HEK293 (cell line): ENCODE measurements at regions not wholly inside any gene's neighbourhood (a gene's known extent, or its start where the extent isn't known, plus 50 kb on each side); places are given as distances from the start of the nearest gene placed in this dataset.
A peak's percentile ranks its signal among the peaks of the same experiment; 100 is the strongest.

Experiments used
- CTCF ChIA-PET: fragments of 350-600 bp; formaldehyde crosslinking; extraction: SDS; loops from one replicate; lab custom pipeline; 2021; ENCODE audit warnings: antibody characterized with exemption; lab: Yijun Ruan, JAX
- POLR2A ChIA-PET: fragments of 300-600 bp; formaldehyde crosslinking; extraction: SDS; loops from one replicate; lab custom pipeline; 2020; ENCODE audit warnings: antibody characterized with exemption, inconsistent platforms; lab: Yijun Ruan, JAX
- H3K27ac ChIP-seq: fragments of 200-500 bp; sonication (Bioruptor generic); 2 replicates; pipeline ENCODE4 v1.5.1; 2014; ENCODE audit warnings: low read depth, low read length, control low read depth, inconsistent platforms; ENCODE audit errors: extremely low read depth
- H3K36me3 ChIP-seq, 2 experiments: fragments of 200-500 bp in 1 of 2; sonication (Bioruptor generic) in 1 of 2; 1 replicate in 1 of 2; 2 replicates in 1 of 2; pipeline ENCODE4 v1.5.1; 2014 to 2017; ENCODE audit warnings: inconsistent platforms in 2 of 2, low read length in 2 of 2; ENCODE audit not compliant: control insufficient read depth in 2 of 2, insufficient read depth in 1 of 2
- H3K4me1 ChIP-seq: fragments of 200-500 bp; sonication (Bioruptor generic); 2 replicates; pipeline ENCODE4 v1.5.1; 2014; ENCODE audit warnings: mild to moderate bottlenecking, low read length, inconsistent platforms; ENCODE audit not compliant: control insufficient read depth, insufficient read depth
- H3K4me3 ChIP-seq: 2 replicates; pipeline ENCODE4 v1.5.1; 2011; ENCODE audit warnings: low read depth, mild to moderate bottlenecking, control low read depth, low read length, moderate library complexity
- H3K9me3 ChIP-seq: fragments of 200-500 bp; sonication (Bioruptor generic); 2 replicates; pipeline ENCODE4 v1.5.1; 2014; ENCODE audit warnings: low read depth, low read length, inconsistent platforms; ENCODE audit not compliant: control insufficient read depth, insufficient read depth
- BCL11A ChIP-seq: fragments of 450-650 bp; formaldehyde crosslinking; IDR thresholded peaks from 2 replicates; pipeline ENCODE4 v1.5.1; 2016; ENCODE audit warnings: low read depth, missing biosample characterization, missing genetic modification characterization
- GLI2 ChIP-seq: fragments of 450-650 bp; formaldehyde crosslinking; IDR thresholded peaks from 2 replicates; pipeline ENCODE4; 2017; ENCODE audit warnings: missing biosample characterization, missing genetic modification characterization, low read depth, borderline replicate concordance
- IKZF3 ChIP-seq: fragments of 450-650 bp; IDR thresholded peaks from 2 replicates; pipeline ENCODE4 v1.5.0; 2018; ENCODE audit warnings: missing biosample characterization, mild to moderate bottlenecking, missing genetic modification characterization, moderate library complexity
- KLF1 ChIP-seq: fragments of 450-650 bp; formaldehyde crosslinking; IDR thresholded peaks from 2 replicates; pipeline ENCODE4 v1.5.1; 2016; ENCODE audit warnings: missing biosample characterization, missing genetic modification characterization
- OSR2 ChIP-seq: fragments of 450-650 bp; formaldehyde crosslinking; IDR thresholded peaks from 2 replicates; pipeline ENCODE4 v1.5.1; 2016; ENCODE audit warnings: missing biosample characterization, missing genetic modification characterization
- SETDB1 ChIP-seq: IDR thresholded peaks from one replicate; pipeline ENCODE4 v1.6.1; 2017; ENCODE audit warnings: mild to moderate bottlenecking, low read length, moderate library complexity, mixed read lengths; ENCODE audit not compliant: insufficient read length
- ZFP37 ChIP-seq: fragments of 450-650 bp; formaldehyde crosslinking; IDR thresholded peaks from 2 replicates; pipeline ENCODE4 v1.5.1; 2016; ENCODE audit warnings: missing biosample characterization, missing genetic modification characterization
- ZNF112 ChIP-seq: fragments of 450-650 bp; formaldehyde crosslinking; IDR thresholded peaks from 2 replicates; pipeline ENCODE4 v1.5.0; 2017; ENCODE audit warnings: missing biosample characterization, missing genetic modification characterization
- ZNF16 ChIP-seq: fragments of 450-650 bp; formaldehyde crosslinking; IDR thresholded peaks from 2 replicates; pipeline ENCODE4 v1.5.1; 2016; ENCODE audit warnings: low read depth, missing biosample characterization, missing genetic modification characterization
- ZNF169 ChIP-seq: fragments of 450-650 bp; formaldehyde crosslinking; IDR thresholded peaks from 2 replicates; pipeline ENCODE4 v1.5.1; 2016; ENCODE audit warnings: missing biosample characterization, missing genetic modification characterization
- ZNF223 ChIP-seq: fragments of 450-650 bp; formaldehyde crosslinking; IDR thresholded peaks from 2 replicates; pipeline ENCODE4 v1.5.1; 2016; ENCODE audit warnings: missing biosample characterization, missing genetic modification characterization
- ZNF239 ChIP-seq: fragments of 450-650 bp; formaldehyde crosslinking; IDR thresholded peaks from 2 replicates; pipeline ENCODE4 v1.5.1; 2016; ENCODE audit warnings: missing biosample characterization, missing genetic modification characterization
- ZNF324 ChIP-seq: fragments of 450-650 bp; formaldehyde crosslinking; IDR thresholded peaks from 2 replicates; pipeline ENCODE4 v1.5.1; 2016; ENCODE audit warnings: missing biosample characterization, missing genetic modification characterization
- ZNF366 ChIP-seq: fragments of 450-650 bp; formaldehyde crosslinking; conservative IDR thresholded peaks from 2 replicates; pipeline ENCODE4 v1.5.1; 2016; ENCODE audit warnings: missing biosample characterization, missing genetic modification characterization
- ZNF391 ChIP-seq: fragments of 450-650 bp; formaldehyde crosslinking; IDR thresholded peaks from 2 replicates; pipeline ENCODE4 v1.5.1; 2016; ENCODE audit warnings: low read depth, missing biosample characterization, missing genetic modification characterization, borderline replicate concordance
- ZNF426 ChIP-seq: fragments of 450-650 bp; formaldehyde crosslinking; IDR thresholded peaks from 2 replicates; pipeline ENCODE4 v1.5.1; 2017; ENCODE audit warnings: missing biosample characterization, missing genetic modification characterization, mild to moderate bottlenecking, inconsistent platforms, moderate library complexity
- ZNF529 ChIP-seq: fragments of 450-650 bp; formaldehyde crosslinking; IDR thresholded peaks from 2 replicates; pipeline ENCODE4 v1.5.1; 2017; ENCODE audit warnings: missing genetic modification characterization, missing biosample characterization; ENCODE audit not compliant: insufficient replicate concordance
- ZNF561 ChIP-seq: fragments of 450-650 bp; IDR thresholded peaks from 2 replicates; pipeline ENCODE4 v1.5.1; 2018; ENCODE audit warnings: missing biosample characterization, missing genetic modification characterization, borderline replicate concordance
- ZNF670 ChIP-seq: fragments of 450-650 bp; formaldehyde crosslinking; IDR thresholded peaks from 2 replicates; pipeline ENCODE4 v1.5.1; 2016; ENCODE audit warnings: missing biosample characterization, missing genetic modification characterization, low read depth
- ZNF677 ChIP-seq: fragments of 450-650 bp; IDR thresholded peaks from 2 replicates; pipeline ENCODE4 v1.5.0; 2018; ENCODE audit warnings: missing biosample characterization, mild to moderate bottlenecking, missing genetic modification characterization, moderate library complexity
- TF ChIP-seq, protein P1 (sequence below): fragments of 450-650 bp; formaldehyde crosslinking; IDR thresholded peaks from 2 replicates; pipeline ENCODE4 v1.5.1; 2016; ENCODE audit warnings: missing biosample characterization, missing genetic modification characterization, low read depth
- TF ChIP-seq, protein P2 (sequence below): fragments of 450-650 bp; formaldehyde crosslinking; IDR thresholded peaks from 2 replicates; pipeline ENCODE4 v1.5.1; 2017; ENCODE audit warnings: missing biosample characterization, missing genetic modification characterization
- TF ChIP-seq, protein P3 (sequence below): fragments of 450-650 bp; formaldehyde crosslinking; optimal IDR thresholded peaks from 2 replicates; pipeline ENCODE3; 2016; ENCODE audit warnings: missing biosample characterization, mild to moderate bottlenecking, missing genetic modification characterization
- TF ChIP-seq, protein P4 (sequence below): sonication (generic); formaldehyde crosslinking; IDR thresholded peaks from 2 replicates; pipeline ENCODE4 v1.8.1; 2022; ENCODE audit warnings: mild to moderate bottlenecking, moderate library complexity, missing genetic modification reagents

DNA sequence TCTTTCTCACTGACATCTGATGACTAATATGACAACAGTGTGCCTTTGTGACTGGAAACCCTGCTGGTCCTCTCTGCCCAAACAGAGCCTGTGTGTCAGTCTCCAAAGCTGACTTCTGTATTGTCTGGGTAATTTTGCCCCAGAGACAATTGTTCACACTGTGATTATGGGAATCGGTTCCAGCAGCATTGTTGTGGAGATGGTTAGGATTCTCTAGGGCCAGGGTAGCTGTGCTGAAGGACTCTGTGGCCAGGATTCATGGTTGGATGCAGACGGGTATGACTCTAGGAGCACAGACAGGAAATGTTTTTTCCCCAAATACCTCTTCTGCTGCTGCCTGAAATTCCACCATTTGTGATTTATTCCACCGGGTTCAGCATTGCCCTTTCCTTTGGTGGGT lies 57.5 kb upstream of the ITGA11 start (continued):
- TF ChIP-seq ZNF561 (tag by site-specific recombination): no peak
- no peak for TF ChIP-seq ZNF677
- no peak for TF ChIP-seq ZNF391
- TF ChIP-seq, protein P1, sequence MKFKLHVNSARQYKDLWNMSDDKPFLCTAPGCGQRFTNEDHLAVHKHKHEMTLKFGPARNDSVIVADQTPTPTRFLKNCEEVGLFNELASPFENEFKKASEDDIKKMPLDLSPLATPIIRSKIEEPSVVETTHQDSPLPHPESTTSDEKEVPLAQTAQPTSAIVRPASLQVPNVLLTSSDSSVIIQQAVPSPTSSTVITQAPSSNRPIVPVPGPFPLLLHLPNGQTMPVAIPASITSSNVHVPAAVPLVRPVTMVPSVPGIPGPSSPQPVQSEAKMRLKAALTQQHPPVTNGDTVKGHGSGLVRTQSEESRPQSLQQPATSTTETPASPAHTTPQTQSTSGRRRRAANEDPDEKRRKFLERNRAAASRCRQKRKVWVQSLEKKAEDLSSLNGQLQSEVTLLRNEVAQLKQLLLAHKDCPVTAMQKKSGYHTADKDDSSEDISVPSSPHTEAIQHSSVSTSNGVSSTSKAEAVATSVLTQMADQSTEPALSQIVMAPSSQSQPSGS (tag by site-specific recombination): no peak
- TF ChIP-seq, protein P2, sequence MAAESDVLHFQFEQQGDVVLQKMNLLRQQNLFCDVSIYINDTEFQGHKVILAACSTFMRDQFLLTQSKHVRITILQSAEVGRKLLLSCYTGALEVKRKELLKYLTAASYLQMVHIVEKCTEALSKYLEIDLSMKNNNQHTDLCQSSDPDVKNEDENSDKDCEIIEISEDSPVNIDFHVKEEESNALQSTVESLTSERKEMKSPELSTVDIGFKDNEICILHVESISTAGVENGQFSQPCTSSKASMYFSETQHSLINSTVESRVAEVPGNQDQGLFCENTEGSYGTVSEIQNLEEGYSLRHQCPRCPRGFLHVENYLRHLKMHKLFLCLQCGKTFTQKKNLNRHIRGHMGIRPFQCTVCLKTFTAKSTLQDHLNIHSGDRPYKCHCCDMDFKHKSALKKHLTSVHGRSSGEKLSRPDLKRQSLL: no peak

DNA sequence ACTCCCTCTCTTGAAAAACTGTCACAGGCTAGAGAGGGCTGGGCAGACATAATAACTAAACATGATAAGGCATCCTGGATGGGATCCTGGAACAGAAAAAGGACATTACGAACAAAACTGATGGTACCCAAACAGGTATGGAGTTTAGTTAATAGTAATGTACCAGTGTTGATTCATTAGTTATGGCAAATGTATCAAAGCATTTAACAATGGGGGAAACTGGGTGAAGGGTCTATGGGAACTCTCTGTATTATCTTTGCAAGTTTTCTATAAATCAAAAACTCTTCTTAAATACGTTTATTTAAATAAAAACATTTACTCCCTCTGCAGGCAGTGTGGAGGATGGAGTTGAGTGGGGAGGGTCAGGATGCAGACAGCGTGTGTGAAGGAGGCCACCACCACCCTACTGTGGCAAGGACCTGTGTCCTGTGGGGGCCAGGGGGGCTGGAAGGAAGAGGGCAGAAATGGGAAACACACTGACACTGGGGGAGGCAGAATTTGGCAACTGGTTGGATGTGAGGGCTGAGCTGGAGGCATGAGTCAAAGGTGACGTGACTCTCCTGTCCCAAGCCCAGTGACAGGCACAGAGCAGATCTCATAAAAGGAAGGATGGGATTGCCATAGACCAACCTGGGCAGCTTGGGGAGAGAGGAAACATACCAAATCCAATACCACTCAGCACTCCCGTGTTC lies 59.6 kb upstream of the ITGA11 start:
- Histone ChIP-seq H3K27ac (no peak overlapping the region), H3K4me3 (no peak overlapping the region), H3K36me3 (no peaks in the 10 kb centered on the region), H3K9me3 (no peaks in the 10 kb centered on the region), H3K4me1 (no peaks in the 10 kb centered on the region)
- peak; percentile 93 for TF ChIP-seq ZNF529 (tag by site-specific recombination)
- TF ChIP-seq, protein P3, sequence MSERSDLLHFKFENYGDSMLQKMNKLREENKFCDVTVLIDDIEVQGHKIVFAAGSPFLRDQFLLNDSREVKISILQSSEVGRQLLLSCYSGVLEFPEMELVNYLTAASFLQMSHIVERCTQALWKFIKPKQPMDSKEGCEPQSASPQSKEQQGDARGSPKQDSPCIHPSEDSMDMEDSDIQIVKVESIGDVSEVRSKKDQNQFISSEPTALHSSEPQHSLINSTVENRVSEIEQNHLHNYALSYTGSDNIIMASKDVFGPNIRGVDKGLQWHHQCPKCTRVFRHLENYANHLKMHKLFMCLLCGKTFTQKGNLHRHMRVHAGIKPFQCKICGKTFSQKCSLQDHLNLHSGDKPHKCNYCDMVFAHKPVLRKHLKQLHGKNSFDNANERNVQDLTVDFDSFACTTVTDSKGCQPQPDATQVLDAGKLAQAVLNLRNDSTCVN (tag by site-specific recombination): no peak
- no peak for TF ChIP-seq BCL11A (tag by site-specific recombination)
- POLR2A ChIA-PET: no interaction called here
- CTCF ChIA-PET: interaction anchor here (0.6 kb wide), 1 partner anchor 130 kb away, joined by 4 read pairs; no protein-coding TSS in a partner anchor

DNA sequence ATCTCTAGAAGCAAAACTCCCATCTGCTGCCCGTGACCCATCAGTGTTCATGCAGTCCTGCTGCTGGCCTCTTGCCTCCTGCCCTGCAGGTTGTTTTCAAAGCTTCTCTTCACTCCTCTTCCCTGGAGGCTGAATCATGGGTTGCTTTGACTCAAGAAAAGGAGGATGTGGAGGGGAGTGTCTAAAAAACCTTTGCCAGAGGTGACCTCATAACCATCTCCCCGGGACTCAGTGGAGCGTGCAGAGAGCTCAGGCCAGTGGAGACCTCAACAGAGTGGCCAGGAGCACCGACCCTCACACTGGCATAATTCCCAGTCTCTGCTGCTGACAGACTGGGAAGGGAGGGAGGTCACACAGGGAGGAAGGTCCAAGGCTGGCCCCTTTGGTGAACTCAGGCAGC lies 60.9 kb upstream of the ITGA11 start:
- no peaks in the 10 kb centered on the region for H3K9me3 ChIP-seq
- no peak overlapping the region for H3K4me3 ChIP-seq
- H3K4me1 ChIP-seq: no peaks in the 10 kb centered on the region
- CTCF ChIA-PET: no interaction called here
- no peak for TF ChIP-seq GLI2 (tag by site-specific recombination)
- TF ChIP-seq ZNF324: no peak
- no peak for TF ChIP-seq OSR2
- TF ChIP-seq ZNF112 (tag by site-specific recombination): no peak
- no peak for TF ChIP-seq KLF1
- no peak for TF ChIP-seq ZNF223 (tag by site-specific recombination)
- no peak for TF ChIP-seq ZNF16
- TF ChIP-seq ZFP37 (tag by site-specific recombination): no peak
- TF ChIP-seq, all 188 proteins: peak for 0
- no peak overlapping the region for H3K27ac ChIP-seq
- H3K36me3 ChIP-seq: no peaks in the 10 kb centered on the region
- POLR2A ChIA-PET: no interaction called here

DNA sequence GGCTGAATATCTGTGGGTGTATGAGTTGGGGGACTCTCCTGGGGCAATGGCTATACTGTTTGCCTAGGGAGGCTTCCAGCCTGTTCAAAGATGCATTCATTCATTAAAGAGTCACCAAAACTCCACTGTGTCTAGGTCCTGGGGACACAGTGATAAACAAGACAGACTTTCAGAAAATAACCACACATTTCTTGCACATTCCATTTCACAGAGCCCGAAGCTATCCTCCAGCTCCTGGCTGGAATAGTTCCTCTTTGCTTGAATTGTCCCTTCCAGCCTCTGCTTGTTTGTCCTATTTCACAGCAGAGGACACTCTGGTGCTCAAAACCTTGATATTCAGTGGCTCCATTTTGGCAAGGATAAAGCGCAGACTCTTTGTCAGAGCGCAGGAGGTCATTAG lies 61.7 kb upstream of the ITGA11 start:
- POLR2A ChIA-PET: no interaction called here
- CTCF ChIA-PET: interaction anchor here (0.7 to 1.2 kb wide), 2 partner anchors 45 to 57 kb away, joined by 3 read pairs; no protein-coding TSS in a partner anchor
- TF ChIP-seq ZNF426 (tag by site-specific recombination): no peak
- TF ChIP-seq SETDB1: no peak
- no peak for TF ChIP-seq ZNF670
- no peak for TF ChIP-seq ZNF366
- no peak for TF ChIP-seq ZNF169 (tag by site-specific recombination)
- TF ChIP-seq BCL11A (tag by site-specific recombination): no peak
- no peak for TF ChIP-seq ZNF391
- no peak for TF ChIP-seq ZNF239 (tag by site-specific recombination)
- TF ChIP-seq IKZF3 (tag by site-specific recombination): no peak
- TF ChIP-seq, protein P4, sequence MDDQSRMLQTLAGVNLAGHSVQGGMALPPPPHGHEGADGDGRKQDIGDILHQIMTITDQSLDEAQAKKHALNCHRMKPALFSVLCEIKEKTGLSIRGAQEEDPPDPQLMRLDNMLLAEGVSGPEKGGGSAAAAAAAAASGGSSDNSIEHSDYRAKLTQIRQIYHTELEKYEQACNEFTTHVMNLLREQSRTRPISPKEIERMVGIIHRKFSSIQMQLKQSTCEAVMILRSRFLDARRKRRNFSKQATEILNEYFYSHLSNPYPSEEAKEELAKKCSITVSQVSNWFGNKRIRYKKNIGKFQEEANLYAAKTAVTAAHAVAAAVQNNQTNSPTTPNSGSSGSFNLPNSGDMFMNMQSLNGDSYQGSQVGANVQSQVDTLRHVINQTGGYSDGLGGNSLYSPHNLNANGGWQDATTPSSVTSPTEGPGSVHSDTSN (CRISPR knock-in tag): no peak

More for the DNA sequence above, 61.7 kb upstream of the ITGA11 start:
- Histone ChIP-seq H3K36me3 (no peaks in the 10 kb centered on the region), H3K4me3 (no peak overlapping the region), H3K27ac (no peak overlapping the region), H3K9me3 (no peaks in the 10 kb centered on the region), H3K4me1 (no peaks in the 10 kb centered on the region)
